HFF-Myc (cell line): ENCODE measurements at regions not wholly inside any gene's neighbourhood (a gene's known extent, or its start where the extent isn't known, plus 50 kb on each side); places are given as distances from the start of the nearest gene placed in this dataset.

Experiments used
- DNase-seq: peaks from one replicate; pipeline ENCODE4 v3.0.0-alpha.2; 2011; ENCODE audit warnings: low read depth; ENCODE audit errors: extremely low read depth
- H3K4me3 ChIP-seq: replicated peaks from 2 replicates; pipeline ENCODE4 v1.5.1; 2011; ENCODE audit warnings: low read depth, mild to moderate bottlenecking, control low read depth, low read length
- TF ChIP-seq, protein P1 (sequence below): IDR thresholded peaks from 2 replicates; pipeline ENCODE4 v1.5.1; 2012; ENCODE audit warnings: mild to moderate bottlenecking, low read depth, low read length, control low read depth; ENCODE audit errors: missing control alignments

DNA sequence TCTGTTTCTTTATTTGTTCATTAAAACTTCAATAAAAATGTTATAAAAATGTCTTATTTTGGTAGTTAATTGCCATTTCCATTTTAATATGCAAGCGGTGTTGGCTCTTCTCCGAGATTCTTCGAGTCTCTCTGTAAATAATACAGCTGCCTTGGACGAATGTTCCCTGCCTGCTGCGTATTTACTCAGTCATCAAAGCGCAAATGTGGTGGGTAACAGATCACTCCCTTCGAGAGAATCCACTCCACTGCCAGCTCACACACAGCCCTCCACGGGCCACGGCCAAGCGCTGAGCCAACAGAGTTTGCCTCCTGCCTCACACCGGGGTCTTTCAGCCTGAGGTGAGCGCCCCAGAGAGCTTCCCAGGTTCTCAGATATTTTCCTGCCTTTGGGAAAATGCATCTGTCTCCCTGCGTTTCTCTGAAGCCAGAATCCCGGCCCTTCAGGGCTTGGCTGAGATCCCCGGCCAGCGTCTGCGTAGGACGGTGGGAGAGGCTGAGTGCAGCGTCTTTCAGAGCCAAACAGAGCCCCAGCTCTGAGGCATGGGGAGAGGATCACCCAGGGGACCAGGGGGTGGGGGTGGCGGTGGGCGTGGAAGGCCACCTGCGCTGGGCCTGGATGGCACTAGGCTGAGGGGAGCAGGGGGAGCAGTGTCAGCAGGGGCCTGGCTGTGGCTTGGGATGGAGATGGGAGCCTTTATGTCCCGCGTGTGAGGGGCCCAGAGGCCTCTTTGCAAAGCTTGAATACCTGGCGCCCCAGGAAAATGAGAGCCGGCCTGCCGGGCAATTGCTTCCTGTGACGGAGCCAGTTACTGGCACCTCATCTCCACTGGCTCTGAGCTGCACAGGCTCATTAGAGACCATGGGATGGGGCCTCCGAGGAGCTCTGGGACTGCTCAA lies 248.7 kb downstream of the RBFOX3 start:
- TF ChIP-seq, protein P1, sequence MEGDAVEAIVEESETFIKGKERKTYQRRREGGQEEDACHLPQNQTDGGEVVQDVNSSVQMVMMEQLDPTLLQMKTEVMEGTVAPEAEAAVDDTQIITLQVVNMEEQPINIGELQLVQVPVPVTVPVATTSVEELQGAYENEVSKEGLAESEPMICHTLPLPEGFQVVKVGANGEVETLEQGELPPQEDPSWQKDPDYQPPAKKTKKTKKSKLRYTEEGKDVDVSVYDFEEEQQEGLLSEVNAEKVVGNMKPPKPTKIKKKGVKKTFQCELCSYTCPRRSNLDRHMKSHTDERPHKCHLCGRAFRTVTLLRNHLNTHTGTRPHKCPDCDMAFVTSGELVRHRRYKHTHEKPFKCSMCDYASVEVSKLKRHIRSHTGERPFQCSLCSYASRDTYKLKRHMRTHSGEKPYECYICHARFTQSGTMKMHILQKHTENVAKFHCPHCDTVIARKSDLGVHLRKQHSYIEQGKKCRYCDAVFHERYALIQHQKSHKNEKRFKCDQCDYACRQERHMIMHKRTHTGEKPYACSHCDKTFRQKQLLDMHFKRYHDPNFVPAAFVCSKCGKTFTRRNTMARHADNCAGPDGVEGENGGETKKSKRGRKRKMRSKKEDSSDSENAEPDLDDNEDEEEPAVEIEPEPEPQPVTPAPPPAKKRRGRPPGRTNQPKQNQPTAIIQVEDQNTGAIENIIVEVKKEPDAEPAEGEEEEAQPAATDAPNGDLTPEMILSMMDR: no peak
- no peak for DNase-seq
- no peak overlapping the region for H3K4me3 ChIP-seq

DNA sequence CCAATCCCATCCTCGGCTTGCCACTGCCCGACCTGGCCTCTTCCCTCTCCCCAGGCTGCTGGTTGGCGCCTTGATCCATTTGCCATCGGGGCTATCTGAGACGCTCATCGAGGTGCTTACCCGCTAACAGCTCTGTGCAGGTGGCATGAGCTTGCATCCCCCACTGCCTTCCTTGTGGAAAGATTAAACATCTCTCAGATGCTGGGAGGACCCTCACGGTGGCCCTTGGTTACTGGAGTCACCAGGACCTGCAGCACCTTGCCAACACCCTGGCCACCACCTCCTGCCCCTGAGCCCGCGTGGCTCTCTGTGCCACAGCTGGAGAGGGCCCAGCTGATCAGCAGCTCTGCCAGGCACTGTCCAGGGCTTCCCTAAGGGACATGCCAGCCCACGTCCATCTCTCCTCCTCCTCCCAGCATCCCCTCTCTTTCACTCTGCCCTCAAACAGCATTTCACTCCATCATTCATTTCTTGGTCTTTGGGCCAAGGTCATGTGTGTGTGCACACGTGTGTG lies 249.6 kb downstream of the RBFOX3 start:
- no peak for DNase-seq
- no peak overlapping the region for H3K4me3 ChIP-seq
- TF ChIP-seq, protein P1: no peak

DNA sequence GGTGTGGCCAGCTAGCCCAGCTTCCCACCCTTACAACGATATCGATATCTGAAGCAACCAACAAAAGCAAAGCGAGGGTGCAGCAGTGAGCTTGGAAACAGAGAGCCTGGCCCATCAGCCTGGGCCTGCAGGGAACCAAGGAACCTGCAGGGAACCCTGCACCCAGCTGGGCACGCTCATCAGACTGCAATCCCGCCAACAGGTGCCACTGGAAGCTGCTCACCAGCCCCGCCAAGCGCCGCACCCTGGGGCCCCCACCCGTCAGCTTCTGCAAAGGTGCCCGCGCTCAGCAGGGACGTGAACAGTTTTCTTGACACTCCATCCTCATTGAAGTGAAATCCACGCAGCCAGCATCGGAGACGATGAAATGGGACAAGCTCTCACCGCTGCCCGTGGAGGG lies 250.7 kb downstream of the RBFOX3 start:
- no peak overlapping the region for H3K4me3 ChIP-seq
- no peak for DNase-seq
- TF ChIP-seq, protein P1: no peak

DNA sequence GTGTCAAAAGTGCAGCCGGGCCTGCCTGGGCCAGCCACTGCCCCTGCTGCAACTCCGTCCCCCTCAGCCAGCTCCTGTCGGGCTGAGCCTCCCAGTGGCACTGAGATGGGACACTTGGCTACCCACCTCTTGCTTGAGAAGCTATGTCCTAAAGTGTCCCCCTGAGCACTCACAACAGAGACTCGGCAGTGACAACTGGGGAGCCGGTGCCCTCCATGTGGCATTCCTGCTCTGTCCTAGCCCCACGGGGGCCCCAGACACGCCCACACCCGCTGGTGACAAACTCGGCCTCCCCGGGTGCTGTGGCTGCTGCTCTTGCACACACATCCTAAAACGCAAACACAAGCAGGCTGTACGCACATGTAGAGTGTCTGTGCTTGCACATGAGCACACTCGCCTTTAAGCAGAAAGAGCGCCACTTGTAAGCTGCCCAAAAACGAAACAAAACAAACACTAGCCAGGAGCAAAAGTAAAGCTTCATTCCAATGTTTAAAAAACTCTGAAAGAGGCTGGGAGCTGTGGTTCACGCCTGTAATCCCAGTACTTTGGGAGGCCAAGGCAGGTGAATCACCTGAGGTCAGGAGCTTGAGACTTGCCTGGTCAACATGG lies 253.9 kb downstream of the RBFOX3 start:
- H3K4me3 ChIP-seq: no peak overlapping the region
- DNase-seq: no peak
- TF ChIP-seq, protein P1: no peak

DNA sequence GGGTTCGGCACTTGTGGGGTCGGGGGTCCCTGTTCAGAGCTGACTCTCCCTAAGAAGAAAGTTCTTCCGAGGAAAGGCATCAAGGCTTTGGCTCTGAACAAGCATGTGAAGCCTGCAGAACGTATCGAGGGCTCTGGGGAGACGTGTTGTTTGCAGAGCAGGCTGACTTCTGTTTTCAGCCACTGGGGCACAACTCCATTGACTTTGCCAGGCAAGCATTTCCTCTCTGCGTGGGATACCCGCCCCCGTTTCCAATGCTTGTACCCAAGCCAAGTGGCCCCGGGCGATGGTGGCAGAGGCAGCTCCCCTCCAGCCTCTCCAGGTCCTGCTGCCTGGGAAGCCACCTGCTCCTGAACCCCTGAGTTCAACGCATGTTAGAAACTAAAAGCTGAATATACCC lies 255.7 kb downstream of the RBFOX3 start:
- no peak overlapping the region for H3K4me3 ChIP-seq
- DNase-seq: no peak
- TF ChIP-seq, protein P1: no peak

DNA sequence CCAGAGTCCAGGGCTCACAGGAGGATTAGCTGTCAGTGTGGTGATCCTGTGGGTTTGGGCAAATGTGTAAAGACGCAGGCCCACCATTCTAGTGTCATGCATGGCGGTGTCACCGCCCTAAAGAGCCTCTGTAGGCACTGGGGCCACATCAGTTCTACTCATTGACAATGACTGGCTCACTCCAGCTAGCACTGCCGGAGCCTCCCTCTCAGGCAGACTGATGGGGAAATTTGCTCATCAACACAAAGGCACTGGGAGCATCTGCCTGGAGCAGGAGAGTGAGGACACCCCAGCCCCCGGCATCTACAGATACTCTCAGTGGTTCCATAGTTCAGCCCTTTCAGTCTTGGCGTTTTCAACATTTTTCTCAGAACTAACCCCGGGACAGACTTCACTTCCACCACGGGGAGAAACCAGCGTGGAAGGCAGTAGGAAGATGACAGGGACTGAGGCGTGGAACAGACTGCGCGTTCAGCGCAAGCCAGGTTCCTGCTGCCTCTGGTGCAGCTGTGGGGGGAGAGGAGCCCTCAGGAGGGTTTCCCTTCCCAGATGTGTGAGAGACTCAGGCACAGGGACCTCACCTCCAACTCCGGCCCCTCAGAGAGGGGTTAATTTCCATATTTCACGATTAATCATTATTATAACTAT lies 256.6 kb downstream of the RBFOX3 start:
- TF ChIP-seq, protein P1: no peak
- DNase-seq: no peak

More for the DNA sequence above, 256.6 kb downstream of the RBFOX3 start:
- no peak overlapping the region for H3K4me3 ChIP-seq
